ENCODE measurements at regions not wholly inside any gene's neighbourhood (a gene's known extent, or its start where the extent isn't known, plus 50 kb on each side); places are given as distances from the start of the nearest gene placed in this dataset.

DNA sequence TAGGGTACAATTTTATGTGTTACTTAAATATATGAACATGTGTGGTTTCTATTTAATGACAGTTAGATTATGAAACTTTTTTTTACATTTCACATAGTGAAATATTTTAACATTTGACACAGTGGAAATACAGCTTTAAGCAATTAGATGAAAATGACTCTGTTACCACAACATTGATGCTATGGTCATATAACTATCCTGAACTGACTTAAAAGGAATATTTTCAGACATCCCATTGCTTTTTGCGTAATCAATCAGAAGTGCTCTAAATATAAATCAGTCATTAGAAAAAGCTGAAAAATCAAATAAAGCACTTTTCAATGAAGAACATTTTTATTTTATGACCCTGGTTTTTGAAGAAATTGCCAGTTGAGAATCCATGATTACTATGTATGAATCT is 80.3 kb downstream of the UFM1 start:
- no peaks in the 10 kb centered on the region for H3K27me3 ChIP-seq (ENCODE audit: control insufficient read depth, insufficient read depth, low read length)
- H3K4me3 ChIP-seq (ENCODE audit: low read depth in 2 of 2, low read length in 2 of 2) = no peak overlapping the region
- ATAC-seq (no peak), DNase-seq (ENCODE audit: low read depth, low spot score) (no peak)
- intact Hi-C loops (cut with micrococcal nuclease; ENCODE audit: unreplicated experiment) = no loop called here
- in situ Hi-C loops (cut with HindIII; ENCODE audit: low pct_unique_long_range_greater_than_20kb, low sequenced_read_pairs) = no loop called here
- H3K4me1 ChIP-seq (ENCODE audit: control insufficient read depth, insufficient read depth, low read length) = no peaks in the 10 kb centered on the region
- ChIA-PET CTCF (no interaction called here), POLR2A (no interaction called here)
- no TSS peak for BruUV-seq (replicated peaks)
- H3K9me3 ChIP-seq (ENCODE audit: control insufficient read depth, insufficient read depth, low read depth, low read length) = no peaks in the 10 kb centered on the region
- no peaks in the 10 kb centered on the region for H3K36me3 ChIP-seq (ENCODE audit: control insufficient read depth, insufficient read depth, low read length)
- no peak for TF ChIP-seq SIN3A (IDR thresholded peaks at IDR 0.05; ENCODE audit: borderline replicate concordance, insufficient read depth, low read depth, low read length)
- TF ChIP-seq, protein P1, sequence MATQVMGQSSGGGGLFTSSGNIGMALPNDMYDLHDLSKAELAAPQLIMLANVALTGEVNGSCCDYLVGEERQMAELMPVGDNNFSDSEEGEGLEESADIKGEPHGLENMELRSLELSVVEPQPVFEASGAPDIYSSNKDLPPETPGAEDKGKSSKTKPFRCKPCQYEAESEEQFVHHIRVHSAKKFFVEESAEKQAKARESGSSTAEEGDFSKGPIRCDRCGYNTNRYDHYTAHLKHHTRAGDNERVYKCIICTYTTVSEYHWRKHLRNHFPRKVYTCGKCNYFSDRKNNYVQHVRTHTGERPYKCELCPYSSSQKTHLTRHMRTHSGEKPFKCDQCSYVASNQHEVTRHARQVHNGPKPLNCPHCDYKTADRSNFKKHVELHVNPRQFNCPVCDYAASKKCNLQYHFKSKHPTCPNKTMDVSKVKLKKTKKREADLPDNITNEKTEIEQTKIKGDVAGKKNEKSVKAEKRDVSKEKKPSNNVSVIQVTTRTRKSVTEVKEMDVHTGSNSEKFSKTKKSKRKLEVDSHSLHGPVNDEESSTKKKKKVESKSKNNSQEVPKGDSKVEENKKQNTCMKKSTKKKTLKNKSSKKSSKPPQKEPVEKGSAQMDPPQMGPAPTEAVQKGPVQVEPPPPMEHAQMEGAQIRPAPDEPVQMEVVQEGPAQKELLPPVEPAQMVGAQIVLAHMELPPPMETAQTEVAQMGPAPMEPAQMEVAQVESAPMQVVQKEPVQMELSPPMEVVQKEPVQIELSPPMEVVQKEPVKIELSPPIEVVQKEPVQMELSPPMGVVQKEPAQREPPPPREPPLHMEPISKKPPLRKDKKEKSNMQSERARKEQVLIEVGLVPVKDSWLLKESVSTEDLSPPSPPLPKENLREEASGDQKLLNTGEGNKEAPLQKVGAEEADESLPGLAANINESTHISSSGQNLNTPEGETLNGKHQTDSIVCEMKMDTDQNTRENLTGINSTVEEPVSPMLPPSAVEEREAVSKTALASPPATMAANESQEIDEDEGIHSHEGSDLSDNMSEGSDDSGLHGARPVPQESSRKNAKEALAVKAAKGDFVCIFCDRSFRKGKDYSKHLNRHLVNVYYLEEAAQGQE (IDR thresholded peaks at IDR 0.05; ENCODE audit: insufficient read depth in 1 of 2, low read depth in 2 of 2, low read length in 1 of 2) = no peak
- no peak for TF ChIP-seq POLR2AphosphoS5 (IDR thresholded peaks at IDR 0.05; ENCODE audit: low read depth, low read length)
- TF ChIP-seq, protein P2, sequence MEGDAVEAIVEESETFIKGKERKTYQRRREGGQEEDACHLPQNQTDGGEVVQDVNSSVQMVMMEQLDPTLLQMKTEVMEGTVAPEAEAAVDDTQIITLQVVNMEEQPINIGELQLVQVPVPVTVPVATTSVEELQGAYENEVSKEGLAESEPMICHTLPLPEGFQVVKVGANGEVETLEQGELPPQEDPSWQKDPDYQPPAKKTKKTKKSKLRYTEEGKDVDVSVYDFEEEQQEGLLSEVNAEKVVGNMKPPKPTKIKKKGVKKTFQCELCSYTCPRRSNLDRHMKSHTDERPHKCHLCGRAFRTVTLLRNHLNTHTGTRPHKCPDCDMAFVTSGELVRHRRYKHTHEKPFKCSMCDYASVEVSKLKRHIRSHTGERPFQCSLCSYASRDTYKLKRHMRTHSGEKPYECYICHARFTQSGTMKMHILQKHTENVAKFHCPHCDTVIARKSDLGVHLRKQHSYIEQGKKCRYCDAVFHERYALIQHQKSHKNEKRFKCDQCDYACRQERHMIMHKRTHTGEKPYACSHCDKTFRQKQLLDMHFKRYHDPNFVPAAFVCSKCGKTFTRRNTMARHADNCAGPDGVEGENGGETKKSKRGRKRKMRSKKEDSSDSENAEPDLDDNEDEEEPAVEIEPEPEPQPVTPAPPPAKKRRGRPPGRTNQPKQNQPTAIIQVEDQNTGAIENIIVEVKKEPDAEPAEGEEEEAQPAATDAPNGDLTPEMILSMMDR (IDR thresholded peaks at IDR 0.05) = no peak
- TF ChIP-seq TCF7L2 (IDR thresholded peaks at IDR 0.05; ENCODE audit: low read depth, low read length) = no peak
- H3K27ac ChIP-seq (ENCODE audit: low read length) = no peak overlapping the region

GRCh38 chr13:38430796-38431195 is 81.1 kb downstream of the UFM1 start:
- in situ Hi-C loops (cut with HindIII; ENCODE audit: low pct_unique_long_range_greater_than_20kb, low sequenced_read_pairs) = no loop called here
- no peak for ATAC-seq
- no TSS peak for BruUV-seq (replicated peaks)

More at GRCh38 chr13:38430796-38431195, 81.1 kb downstream of the UFM1 start:
- Histone ChIP-seq H3K36me3 (ENCODE audit: control insufficient read depth, insufficient read depth, low read length) (no peaks in the 10 kb centered on the region), H3K9me3 (ENCODE audit: control insufficient read depth, insufficient read depth, low read depth, low read length) (no peaks in the 10 kb centered on the region), H3K27me3 (ENCODE audit: control insufficient read depth, insufficient read depth, low read length) (no peaks in the 10 kb centered on the region), H3K4me1 (ENCODE audit: control insufficient read depth, insufficient read depth, low read length) (no peaks in the 10 kb centered on the region), H3K4me3 (ENCODE audit: low read depth in 2 of 2, low read length in 2 of 2) (no peak overlapping the region), H3K27ac (ENCODE audit: low read length) (no peak overlapping the region)
- ChIA-PET CTCF (no interaction called here), POLR2A (no interaction called here)
- intact Hi-C loops (cut with micrococcal nuclease; ENCODE audit: unreplicated experiment) = no loop called here
- no peak for DNase-seq (ENCODE audit: low read depth, low spot score)
- TF ChIP-seq POLR2AphosphoS5 (IDR thresholded peaks at IDR 0.05; ENCODE audit: low read depth, low read length) (no peak), SIN3A (IDR thresholded peaks at IDR 0.05; ENCODE audit: borderline replicate concordance, insufficient read depth, low read depth, low read length) (no peak), TCF7L2 (IDR thresholded peaks at IDR 0.05; ENCODE audit: low read depth, low read length) (no peak)
- TF ChIP-seq, protein P1 (IDR thresholded peaks at IDR 0.05; ENCODE audit: insufficient read depth in 1 of 2, low read depth in 2 of 2, low read length in 1 of 2) = no peak
- TF ChIP-seq, protein P2 (IDR thresholded peaks at IDR 0.05) = no peak
